Tibial nerve (tissue), 4 donors: ENCODE measurements at regions not wholly inside any gene's neighbourhood (a gene's known extent, or its start where the extent isn't known, plus 50 kb on each side); places are given as distances from the start of the nearest gene placed in this dataset.
"Not testable (repeated sequence)": the region's sequence is repeated elsewhere in the genome, so short reads cannot be mapped to it uniquely, and the experiment has no call there.

Experiments
- CTCF ChIP-seq, 5 experiments: fragments of 200-600 bp in 3 of 5; fragments of 450-650 bp in 2 of 5; sonication (generic) in 3 of 5; IDR thresholded peaks; one replicate each; pipeline ENCODE4 v1.5.1; 2016 to 2019; ENCODE audit warnings: antibody characterized with exemption in 5 of 5, mild to moderate bottlenecking in 3 of 5, moderate library complexity in 2 of 5
- EP300 ChIP-seq, 2 donors: sonication (generic); formaldehyde crosslinking; IDR thresholded peaks; one replicate each; pipeline ENCODE4 v1.6.1; 2017; ENCODE audit warnings: antibody characterized with exemption in 2 of 2, mild to moderate bottlenecking in 1 of 2
- POLR2A ChIP-seq, 2 donors: fragments of 450-650 bp; IDR thresholded peaks; one replicate each; pipeline ENCODE4 v1.6.1; 2017; ENCODE audit warnings: antibody characterized with exemption in 2 of 2, mild to moderate bottlenecking in 2 of 2, moderate library complexity in 2 of 2

DNA sequence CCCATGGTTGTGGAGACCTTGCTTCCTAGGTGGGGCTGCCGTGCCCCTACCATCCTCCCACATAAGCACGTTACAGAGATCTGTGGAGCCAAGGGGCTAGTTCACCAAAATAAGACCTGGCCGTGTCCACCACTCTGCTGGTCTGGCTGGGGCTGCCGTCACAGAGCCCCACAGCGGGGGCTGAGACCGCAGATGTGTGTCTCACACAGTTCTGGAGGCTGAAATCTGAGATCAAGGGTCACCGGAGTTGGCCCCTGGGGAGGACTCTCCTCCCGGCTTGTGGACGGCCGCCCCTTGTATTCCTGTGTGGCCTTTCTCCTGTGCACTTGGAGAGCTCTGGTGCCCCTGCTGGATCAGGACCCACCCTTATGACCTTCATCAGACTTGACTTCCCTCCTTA lies 147.4 kb downstream of the IGLL1 start:
- not testable (repeated sequence) for TF ChIP-seq CTCF, EP300, POLR2A (IDR thresholded peaks at IDR 0.05)
